Immature natural killer cell (primary cell): ENCODE measurements at regions not wholly inside any gene's neighbourhood (a gene's known extent, or its start where the extent isn't known, plus 50 kb on each side); places are given as distances from the start of the nearest gene placed in this dataset.

Experiments used
- DNase-seq, 3 donors: peaks; one replicate each; pipeline ENCODE4 v3.0.0; 2022; ENCODE audit warnings: mixed read lengths in 1 of 3
- H3K27ac Mint-ChIP-seq, 6 donors: one replicate each; pipeline ENCODE4 v1.8.0; 2020; ENCODE audit warnings: mixed read lengths in 6 of 6, mild to moderate bottlenecking in 5 of 6, inconsistent platforms in 4 of 6, moderate library complexity in 3 of 6
- H3K27me3 Mint-ChIP-seq, 3 donors: one replicate each; pipeline ENCODE4 v1.8.0; 2020 to 2021; ENCODE audit warnings: low read depth in 3 of 3, mild to moderate bottlenecking in 3 of 3, mixed read lengths in 3 of 3, moderate library complexity in 3 of 3, inconsistent platforms in 1 of 3
- H3K36me3 Mint-ChIP-seq, 3 donors: one replicate each; pipeline ENCODE4 v1.8.0; 2020; ENCODE audit warnings: mixed read lengths in 3 of 3, inconsistent platforms in 2 of 3, mild to moderate bottlenecking in 2 of 3
- H3K4me1 Mint-ChIP-seq, 2 donors: one replicate each; pipeline ENCODE4 v1.8.0; 2020; ENCODE audit warnings: inconsistent platforms in 2 of 2, mild to moderate bottlenecking in 2 of 2, mixed read lengths in 2 of 2, moderate library complexity in 1 of 2
- H3K4me3 Mint-ChIP-seq, 5 donors: one replicate each; pipeline ENCODE4 v1.8.0; 2020; ENCODE audit warnings: mild to moderate bottlenecking in 5 of 5, mixed read lengths in 5 of 5, inconsistent platforms in 3 of 5, moderate library complexity in 3 of 5
- H3K9me3 Mint-ChIP-seq, 6 donors: one replicate each; pipeline ENCODE4 v1.8.0; 2020; ENCODE audit warnings: mild to moderate bottlenecking in 6 of 6, mixed read lengths in 6 of 6, inconsistent platforms in 4 of 6, moderate library complexity in 3 of 6

GRCh38 chr10:56585447-56586171, 224.6 kb upstream of the ZWINT start:
- H3K27ac Mint-ChIP-seq, result no peak overlapping the region
- peaks cover 2 to 11% (median 8%) of the 10 kb centered on the region in 6 donors for H3K9me3 Mint-ChIP-seq
- no peaks in the 10 kb centered on the region for H3K36me3 Mint-ChIP-seq
- DNase-seq, result no peak
- no peak overlapping the region for H3K4me3 Mint-ChIP-seq
- no peaks in the 10 kb centered on the region for H3K27me3 Mint-ChIP-seq
- no peaks in the 10 kb centered on the region for H3K4me1 Mint-ChIP-seq

GRCh38 chr10:56583316-56583715, 222.3 kb upstream of the ZWINT start:
- H3K27ac Mint-ChIP-seq, result no peak overlapping the region
- no peaks in the 10 kb centered on the region for H3K36me3 Mint-ChIP-seq
- DNase-seq, result no peak
- H3K9me3 Mint-ChIP-seq, result peaks cover 2 to 14% (median 4%) of the 10 kb centered on the region in 6 donors
- no peaks in the 10 kb centered on the region for H3K4me1 Mint-ChIP-seq
- H3K27me3 Mint-ChIP-seq, result no peaks in the 10 kb centered on the region
- no peak overlapping the region for H3K4me3 Mint-ChIP-seq

- Mint-ChIP-seq H3K4me3 (no peak overlapping the region), H3K27me3 (no peaks in the 10 kb centered on the region), H3K4me1 (no peaks in the 10 kb centered on the region), H3K36me3 (no peaks in the 10 kb centered on the region), H3K27ac (no peak overlapping the region), H3K9me3 (peaks cover 8 to 45% (median 24%) of the 10 kb centered on the region in 6 donors)
- DNase-seq, result no peak
Observed at GRCh38 chr10:56567580-56567979, 206.5 kb upstream of the ZWINT start.

- no peaks in the 10 kb centered on the region for H3K4me1 Mint-ChIP-seq
- peaks cover 0 to 1% (median 0%) of the 10 kb centered on the region in 3 donors for H3K27me3 Mint-ChIP-seq
- H3K9me3 Mint-ChIP-seq, result peaks cover 6 to 46% (median 11%) of the 10 kb centered on the region in 6 donors
- no peaks in the 10 kb centered on the region for H3K36me3 Mint-ChIP-seq
- H3K4me3 Mint-ChIP-seq, result no peak overlapping the region
- no peak for DNase-seq
- no peak overlapping the region for H3K27ac Mint-ChIP-seq
Observed at GRCh38 chr10:56561336-56561735, 200.3 kb upstream of the ZWINT start.

- Mint-ChIP-seq H3K36me3 (no peaks in the 10 kb centered on the region), H3K9me3 (peaks cover 7 to 51% (median 35%) of the 10 kb centered on the region in 6 donors), H3K27me3 (no peaks in the 10 kb centered on the region), H3K4me3 (no peak overlapping the region), H3K4me1 (no peaks in the 10 kb centered on the region), H3K27ac (no peak overlapping the region)
- no peak for DNase-seq
Observed at GRCh38 chr10:56551037-56551436, 190.0 kb upstream of the ZWINT start.

- H3K36me3 Mint-ChIP-seq, result no peaks in the 10 kb centered on the region
- peaks cover 4 to 41% (median 20%) of the 10 kb centered on the region in 6 donors for H3K9me3 Mint-ChIP-seq
- no peak for DNase-seq
- H3K4me1 Mint-ChIP-seq, result no peaks in the 10 kb centered on the region
- H3K27me3 Mint-ChIP-seq, result peaks cover 0 to 2% (median 0%) of the 10 kb centered on the region in 3 donors
- no peak overlapping the region for H3K4me3 Mint-ChIP-seq
- no peak overlapping the region for H3K27ac Mint-ChIP-seq
Observed at GRCh38 chr10:56547163-56547562, 186.1 kb upstream of the ZWINT start.

GRCh38 chr10:56537984-56538383, 176.9 kb upstream of the ZWINT start:
- H3K4me3 Mint-ChIP-seq, result no peak overlapping the region
- H3K36me3 Mint-ChIP-seq, result no peaks in the 10 kb centered on the region
- no peaks in the 10 kb centered on the region for H3K27me3 Mint-ChIP-seq
- no peak overlapping the region for H3K27ac Mint-ChIP-seq
- no peak for DNase-seq
- no peaks in the 10 kb centered on the region for H3K4me1 Mint-ChIP-seq
- peaks cover 8 to 42% (median 15%) of the 10 kb centered on the region in 6 donors for H3K9me3 Mint-ChIP-seq

GRCh38 chr10:56522166-56522565, 161.1 kb upstream of the ZWINT start:
- no peak for DNase-seq
- no peaks in the 10 kb centered on the region for H3K4me1 Mint-ChIP-seq
- H3K36me3 Mint-ChIP-seq, result peaks cover 0 to 3% (median 0%) of the 10 kb centered on the region in 3 donors
- H3K27me3 Mint-ChIP-seq, result no peaks in the 10 kb centered on the region
- H3K9me3 Mint-ChIP-seq, result peaks cover 5 to 21% (median 12%) of the 10 kb centered on the region in 6 donors
- H3K27ac Mint-ChIP-seq, result no peak overlapping the region
- no peak overlapping the region for H3K4me3 Mint-ChIP-seq

GRCh38 chr10:56508562-56508961, 147.5 kb upstream of the ZWINT start:
- H3K27ac Mint-ChIP-seq, result no peak overlapping the region
- no peak overlapping the region for H3K4me3 Mint-ChIP-seq
- H3K4me1 Mint-ChIP-seq, result no peaks in the 10 kb centered on the region
- peaks cover 0 to 1% (median 0%) of the 10 kb centered on the region in 3 donors for H3K27me3 Mint-ChIP-seq
- peaks cover 5 to 56% (median 33%) of the 10 kb centered on the region in 6 donors for H3K9me3 Mint-ChIP-seq
- no peaks in the 10 kb centered on the region for H3K36me3 Mint-ChIP-seq
- no peak for DNase-seq

GRCh38 chr10:56507033-56507432, 146.0 kb upstream of the ZWINT start:
- Mint-ChIP-seq H3K27ac (no peak overlapping the region), H3K36me3 (no peaks in the 10 kb centered on the region), H3K27me3 (peaks cover 0 to 1% (median 0%) of the 10 kb centered on the region in 3 donors), H3K4me1 (no peaks in the 10 kb centered on the region), H3K4me3 (no peak overlapping the region), H3K9me3 (peaks cover 5 to 63% (median 36%) of the 10 kb centered on the region in 6 donors)
- no peak for DNase-seq

GRCh38 chr10:56505555-56505954, 144.5 kb upstream of the ZWINT start:
- H3K36me3 Mint-ChIP-seq, result no peaks in the 10 kb centered on the region
- peaks cover 5 to 55% (median 31%) of the 10 kb centered on the region in 6 donors for H3K9me3 Mint-ChIP-seq
- H3K4me3 Mint-ChIP-seq, result no peak overlapping the region
- no peaks in the 10 kb centered on the region for H3K4me1 Mint-ChIP-seq
- H3K27ac Mint-ChIP-seq, result no peak overlapping the region
- H3K27me3 Mint-ChIP-seq, result peaks cover 0 to 1% (median 0%) of the 10 kb centered on the region in 3 donors
- DNase-seq, result no peak

- H3K27ac Mint-ChIP-seq, result no peak overlapping the region
- H3K36me3 Mint-ChIP-seq, result peaks cover 0 to 4% (median 0%) of the 10 kb centered on the region in 3 donors
- H3K4me1 Mint-ChIP-seq, result no peaks in the 10 kb centered on the region
- DNase-seq, result no peak
- H3K9me3 Mint-ChIP-seq, result peaks cover 2 to 40% (median 14%) of the 10 kb centered on the region in 6 donors
- no peaks in the 10 kb centered on the region for H3K27me3 Mint-ChIP-seq
- H3K4me3 Mint-ChIP-seq, result no peak overlapping the region
Observed at GRCh38 chr10:56496186-56496486, 135.1 kb upstream of the ZWINT start.

GRCh38 chr10:56487746-56488145, 126.7 kb upstream of the ZWINT start:
- Mint-ChIP-seq H3K4me1 (no peaks in the 10 kb centered on the region), H3K27ac (no peak overlapping the region), H3K9me3 (peaks cover 0 to 39% (median 19%) of the 10 kb centered on the region in 6 donors), H3K36me3 (peaks cover 0 to 6% (median 0%) of the 10 kb centered on the region in 3 donors), H3K27me3 (no peaks in the 10 kb centered on the region), H3K4me3 (no peak overlapping the region)
- DNase-seq, result no peak

- no peaks in the 10 kb centered on the region for H3K27me3 Mint-ChIP-seq
- no peak for DNase-seq
- H3K9me3 Mint-ChIP-seq, result peaks cover 0 to 20% (median 10%) of the 10 kb centered on the region in 6 donors
- no peaks in the 10 kb centered on the region for H3K36me3 Mint-ChIP-seq
- H3K4me1 Mint-ChIP-seq, result no peaks in the 10 kb centered on the region
- H3K27ac Mint-ChIP-seq, result no peak overlapping the region
- H3K4me3 Mint-ChIP-seq, result no peak overlapping the region
Observed at GRCh38 chr10:56481521-56482091, 120.5 kb upstream of the ZWINT start.

GRCh38 chr10:56472978-56473377, 111.9 kb upstream of the ZWINT start:
- Mint-ChIP-seq H3K27ac (no peak overlapping the region), H3K4me1 (no peaks in the 10 kb centered on the region), H3K4me3 (no peak overlapping the region), H3K36me3 (no peaks in the 10 kb centered on the region), H3K9me3 (peaks cover 0 to 29% (median 9%) of the 10 kb centered on the region in 6 donors), H3K27me3 (peaks cover 0 to 1% (median 0%) of the 10 kb centered on the region in 3 donors)
- DNase-seq, result no peak
